SK-N-SH treated with all-trans-retinoic acid at 6 μM for 48 hours (cell line): ENCODE measurements at regions not wholly inside any gene's neighbourhood (a gene's known extent, or its start where the extent isn't known, plus 50 kb on each side); places are given as distances from the start of the nearest gene placed in this dataset.

Source experiments
- ATAC-seq: fragments of 200-7000 bp; cut with Tn5 transposase; 3 replicates; pipeline ENCODE4 v1.9.1; 2020; ENCODE audit warnings: mild to moderate bottlenecking, moderate library complexity
- BACH2 ChIP-seq: fragments of 250-450 bp; sonication (Bioruptor Pico); IDR thresholded peaks from 2 replicates; pipeline ENCODE4 v1.9.0; 2021; ENCODE audit warnings: mild to moderate bottlenecking, borderline replicate concordance
- CSDC2 ChIP-seq: fragments of 250-450 bp; sonication (Bioruptor Pico); IDR thresholded peaks from 2 replicates; pipeline ENCODE4 v1.5.0; 2020; ENCODE audit warnings: mild to moderate bottlenecking, moderate library complexity
- ESRRG ChIP-seq: fragments of 250-450 bp; sonication (Bioruptor Pico); IDR thresholded peaks from 2 replicates; pipeline ENCODE4 v1.6.1; 2021; ENCODE audit warnings: mild to moderate bottlenecking
- ISL1 ChIP-seq: fragments of 250-450 bp; sonication (Bioruptor Pico); IDR thresholded peaks from 2 replicates; pipeline ENCODE4 v2.1.2; 2022; ENCODE audit warnings: mild to moderate bottlenecking, moderate library complexity
- OSR1 ChIP-seq: fragments of 250-450 bp; sonication (Bioruptor Pico); IDR thresholded peaks from 2 replicates; pipeline ENCODE4 v1.8.0; 2022; ENCODE audit warnings: moderate library complexity, mild to moderate bottlenecking, inconsistent platforms
- PPARA ChIP-seq: fragments of 250-450 bp; sonication (Bioruptor Pico); IDR thresholded peaks from 2 replicates; pipeline ENCODE4 v1.5.0; 2020; ENCODE audit warnings: mild to moderate bottlenecking, borderline replicate concordance
- RARB ChIP-seq: fragments of 250-450 bp; sonication (Bioruptor Pico); IDR thresholded peaks from 2 replicates; pipeline ENCODE4 v1.8.0; 2021; ENCODE audit warnings: mild to moderate bottlenecking, moderate library complexity
- SNAI2 ChIP-seq: fragments of 250-450 bp; sonication (Bioruptor Pico); IDR thresholded peaks from 2 replicates; pipeline ENCODE4 v1.5.0; 2020; ENCODE audit warnings: mild to moderate bottlenecking, moderate library complexity
- TCF4 ChIP-seq: fragments of 250-450 bp; sonication (Bioruptor Pico); IDR thresholded peaks from 2 replicates; pipeline ENCODE4 v1.8.0; 2021; ENCODE audit warnings: mild to moderate bottlenecking, moderate library complexity, borderline replicate concordance
- TOX ChIP-seq: fragments of 250-450 bp; sonication (Bioruptor Pico); IDR thresholded peaks from 2 replicates; pipeline ENCODE4 v1.8.0; 2021; ENCODE audit warnings: mild to moderate bottlenecking, moderate library complexity, borderline replicate concordance
- ZFP30 ChIP-seq: fragments of 450-650 bp; formaldehyde crosslinking; IDR thresholded peaks from 2 replicates; pipeline ENCODE4 v1.5.0; 2022; ENCODE audit warnings: mild to moderate bottlenecking, moderate library complexity
- ZNF565 ChIP-seq: fragments of 450-650 bp; formaldehyde crosslinking; conservative IDR thresholded peaks from 2 replicates; pipeline ENCODE4 v1.5.0; 2020; ENCODE audit warnings: low read depth, mild to moderate bottlenecking, moderate library complexity
- ZNF70 ChIP-seq: fragments of 450-650 bp; formaldehyde crosslinking; IDR thresholded peaks from 2 replicates; pipeline ENCODE4 v1.5.0; 2020; ENCODE audit warnings: mild to moderate bottlenecking, moderate library complexity
- ZNF8 ChIP-seq: fragments of 450-650 bp; formaldehyde crosslinking; IDR thresholded peaks from 2 replicates; pipeline ENCODE4 v1.5.0; 2020; ENCODE audit warnings: mild to moderate bottlenecking, moderate library complexity
- TF ChIP-seq, protein P1 (sequence below): fragments of 250-450 bp; sonication (Bioruptor Pico); IDR thresholded peaks from 2 replicates; pipeline ENCODE4 v1.8.0; 2020; ENCODE audit warnings: mild to moderate bottlenecking, moderate library complexity, borderline replicate concordance
- TF ChIP-seq, protein P2 (sequence below): fragments of 250-450 bp; sonication (Bioruptor Pico); IDR thresholded peaks from 2 replicates; pipeline ENCODE4 v1.8.0; 2021; ENCODE audit warnings: low read depth, mild to moderate bottlenecking, moderate library complexity, borderline replicate concordance
- TF ChIP-seq, protein P3 (sequence below): fragments of 250-450 bp; sonication (Bioruptor Pico); IDR thresholded peaks from 2 replicates; pipeline ENCODE4 v1.5.1; 2021; ENCODE audit warnings: mild to moderate bottlenecking, moderate library complexity
- TF ChIP-seq, protein P4 (sequence below): fragments of 250-450 bp; sonication (Bioruptor Pico); IDR thresholded peaks from 2 replicates; pipeline ENCODE4 v1.5.1; 2020; ENCODE audit warnings: low read depth, mild to moderate bottlenecking, moderate library complexity
- TF ChIP-seq, protein P5 (sequence below): fragments of 250-450 bp; sonication (Bioruptor Pico); IDR thresholded peaks from 2 replicates; pipeline ENCODE4 v1.5.0; 2020; ENCODE audit warnings: mild to moderate bottlenecking, moderate library complexity

DNA sequence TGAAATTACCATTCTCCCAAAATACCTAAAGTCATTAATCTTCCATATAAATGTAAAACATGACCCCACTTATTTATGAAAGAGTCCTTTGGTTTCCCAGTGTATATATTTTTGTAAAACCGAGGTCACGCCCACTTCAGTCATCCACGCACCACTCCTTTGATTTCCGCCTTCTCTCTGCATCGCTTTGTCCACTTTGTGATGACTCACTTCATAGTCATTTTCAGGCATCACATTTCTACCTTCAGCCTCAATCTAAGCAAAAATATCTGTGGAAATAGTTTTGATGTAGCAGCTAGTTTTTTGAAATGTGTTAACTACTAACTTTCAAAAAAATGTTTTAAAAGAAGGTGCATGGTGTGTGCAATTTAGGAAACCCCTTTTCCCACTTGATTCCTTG lies 793.5 kb upstream of the SOX11 start:
- no peak for TF ChIP-seq ESRRG (CRISPR knock-in tag)
- TF ChIP-seq, protein P1, sequence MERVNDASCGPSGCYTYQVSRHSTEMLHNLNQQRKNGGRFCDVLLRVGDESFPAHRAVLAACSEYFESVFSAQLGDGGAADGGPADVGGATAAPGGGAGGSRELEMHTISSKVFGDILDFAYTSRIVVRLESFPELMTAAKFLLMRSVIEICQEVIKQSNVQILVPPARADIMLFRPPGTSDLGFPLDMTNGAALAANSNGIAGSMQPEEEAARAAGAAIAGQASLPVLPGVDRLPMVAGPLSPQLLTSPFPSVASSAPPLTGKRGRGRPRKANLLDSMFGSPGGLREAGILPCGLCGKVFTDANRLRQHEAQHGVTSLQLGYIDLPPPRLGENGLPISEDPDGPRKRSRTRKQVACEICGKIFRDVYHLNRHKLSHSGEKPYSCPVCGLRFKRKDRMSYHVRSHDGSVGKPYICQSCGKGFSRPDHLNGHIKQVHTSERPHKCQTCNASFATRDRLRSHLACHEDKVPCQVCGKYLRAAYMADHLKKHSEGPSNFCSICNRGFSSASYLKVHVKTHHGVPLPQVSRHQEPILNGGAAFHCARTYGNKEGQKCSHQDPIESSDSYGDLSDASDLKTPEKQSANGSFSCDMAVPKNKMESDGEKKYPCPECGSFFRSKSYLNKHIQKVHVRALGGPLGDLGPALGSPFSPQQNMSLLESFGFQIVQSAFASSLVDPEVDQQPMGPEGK, result no peak
- no peak for TF ChIP-seq ZFP30
- TF ChIP-seq, protein P2, sequence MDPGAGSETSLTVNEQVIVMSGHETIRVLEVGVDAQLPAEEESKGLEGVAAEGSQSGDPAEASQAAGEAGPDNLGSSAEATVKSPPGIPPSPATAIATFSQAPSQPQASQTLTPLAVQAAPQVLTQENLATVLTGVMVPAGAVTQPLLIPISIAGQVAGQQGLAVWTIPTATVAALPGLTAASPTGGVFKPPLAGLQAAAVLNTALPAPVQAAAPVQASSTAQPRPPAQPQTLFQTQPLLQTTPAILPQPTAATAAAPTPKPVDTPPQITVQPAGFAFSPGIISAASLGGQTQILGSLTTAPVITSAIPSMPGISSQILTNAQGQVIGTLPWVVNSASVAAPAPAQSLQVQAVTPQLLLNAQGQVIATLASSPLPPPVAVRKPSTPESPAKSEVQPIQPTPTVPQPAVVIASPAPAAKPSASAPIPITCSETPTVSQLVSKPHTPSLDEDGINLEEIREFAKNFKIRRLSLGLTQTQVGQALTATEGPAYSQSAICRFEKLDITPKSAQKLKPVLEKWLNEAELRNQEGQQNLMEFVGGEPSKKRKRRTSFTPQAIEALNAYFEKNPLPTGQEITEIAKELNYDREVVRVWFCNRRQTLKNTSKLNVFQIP (CRISPR knock-in tag), result no peak
- TF ChIP-seq, protein P3, sequence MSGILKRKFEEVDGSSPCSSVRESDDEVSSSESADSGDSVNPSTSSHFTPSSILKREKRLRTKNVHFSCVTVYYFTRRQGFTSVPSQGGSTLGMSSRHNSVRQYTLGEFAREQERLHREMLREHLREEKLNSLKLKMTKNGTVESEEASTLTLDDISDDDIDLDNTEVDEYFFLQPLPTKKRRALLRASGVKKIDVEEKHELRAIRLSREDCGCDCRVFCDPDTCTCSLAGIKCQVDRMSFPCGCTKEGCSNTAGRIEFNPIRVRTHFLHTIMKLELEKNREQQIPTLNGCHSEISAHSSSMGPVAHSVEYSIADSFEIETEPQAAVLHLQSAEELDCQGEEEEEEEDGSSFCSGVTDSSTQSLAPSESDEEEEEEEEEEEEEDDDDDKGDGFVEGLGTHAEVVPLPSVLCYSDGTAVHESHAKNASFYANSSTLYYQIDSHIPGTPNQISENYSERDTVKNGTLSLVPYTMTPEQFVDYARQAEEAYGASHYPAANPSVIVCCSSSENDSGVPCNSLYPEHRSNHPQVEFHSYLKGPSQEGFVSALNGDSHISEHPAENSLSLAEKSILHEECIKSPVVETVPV (CRISPR knock-in tag), result no peak
- TF ChIP-seq ZNF8, result no peak
- TF ChIP-seq BACH2 (CRISPR knock-in tag), result no peak
- TF ChIP-seq, protein P4, sequence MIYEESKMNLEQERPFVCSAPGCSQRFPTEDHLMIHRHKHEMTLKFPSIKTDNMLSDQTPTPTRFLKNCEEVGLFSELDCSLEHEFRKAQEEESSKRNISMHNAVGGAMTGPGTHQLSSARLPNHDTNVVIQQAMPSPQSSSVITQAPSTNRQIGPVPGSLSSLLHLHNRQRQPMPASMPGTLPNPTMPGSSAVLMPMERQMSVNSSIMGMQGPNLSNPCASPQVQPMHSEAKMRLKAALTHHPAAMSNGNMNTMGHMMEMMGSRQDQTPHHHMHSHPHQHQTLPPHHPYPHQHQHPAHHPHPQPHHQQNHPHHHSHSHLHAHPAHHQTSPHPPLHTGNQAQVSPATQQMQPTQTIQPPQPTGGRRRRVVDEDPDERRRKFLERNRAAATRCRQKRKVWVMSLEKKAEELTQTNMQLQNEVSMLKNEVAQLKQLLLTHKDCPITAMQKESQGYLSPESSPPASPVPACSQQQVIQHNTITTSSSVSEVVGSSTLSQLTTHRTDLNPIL (CRISPR knock-in tag), result no peak
- no peak for TF ChIP-seq RARB (CRISPR knock-in tag)
- TF ChIP-seq OSR1 (CRISPR knock-in tag), result no peak
- TF ChIP-seq CSDC2, result no peak
- no peak for TF ChIP-seq TCF4
- TF ChIP-seq PPARA (CRISPR knock-in tag), result no peak
- no peak for ATAC-seq

DNA sequence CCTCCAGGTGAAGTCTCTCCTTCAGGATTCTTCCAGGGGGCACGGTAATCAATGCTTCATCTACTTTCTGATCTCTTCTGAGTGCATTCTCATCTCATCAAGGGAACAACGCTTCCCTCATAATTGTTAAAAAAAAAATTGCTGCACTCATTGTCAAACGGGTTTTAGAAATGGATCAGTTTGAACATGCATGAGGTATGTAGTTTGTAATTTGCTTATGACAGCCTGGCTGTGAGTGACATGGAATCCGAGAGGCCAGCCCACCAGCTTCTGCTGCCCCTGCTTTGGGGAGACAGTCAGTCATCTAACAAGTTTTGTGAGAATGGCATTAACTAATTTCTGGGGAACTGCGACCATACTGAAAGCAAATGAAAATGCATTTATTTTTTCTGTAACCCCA lies 791.9 kb upstream of the SOX11 start:
- ATAC-seq, result no peak
- TF ChIP-seq RARB (CRISPR knock-in tag), result no peak
- TF ChIP-seq TOX, result no peak
- no peak for TF ChIP-seq SNAI2 (CRISPR knock-in tag)
- TF ChIP-seq TCF4, result no peak
- TF ChIP-seq, protein P4 (CRISPR knock-in tag), result no peak
- TF ChIP-seq ZNF565, result no peak
- no peak for TF ChIP-seq ZNF70 (CRISPR knock-in tag)
- no peak for TF ChIP-seq BACH2 (CRISPR knock-in tag)
- TF ChIP-seq PPARA (CRISPR knock-in tag), result no peak
- TF ChIP-seq, protein P2 (CRISPR knock-in tag), result no peak
- no peak for TF ChIP-seq ISL1 (CRISPR knock-in tag)
- TF ChIP-seq, protein P5, sequence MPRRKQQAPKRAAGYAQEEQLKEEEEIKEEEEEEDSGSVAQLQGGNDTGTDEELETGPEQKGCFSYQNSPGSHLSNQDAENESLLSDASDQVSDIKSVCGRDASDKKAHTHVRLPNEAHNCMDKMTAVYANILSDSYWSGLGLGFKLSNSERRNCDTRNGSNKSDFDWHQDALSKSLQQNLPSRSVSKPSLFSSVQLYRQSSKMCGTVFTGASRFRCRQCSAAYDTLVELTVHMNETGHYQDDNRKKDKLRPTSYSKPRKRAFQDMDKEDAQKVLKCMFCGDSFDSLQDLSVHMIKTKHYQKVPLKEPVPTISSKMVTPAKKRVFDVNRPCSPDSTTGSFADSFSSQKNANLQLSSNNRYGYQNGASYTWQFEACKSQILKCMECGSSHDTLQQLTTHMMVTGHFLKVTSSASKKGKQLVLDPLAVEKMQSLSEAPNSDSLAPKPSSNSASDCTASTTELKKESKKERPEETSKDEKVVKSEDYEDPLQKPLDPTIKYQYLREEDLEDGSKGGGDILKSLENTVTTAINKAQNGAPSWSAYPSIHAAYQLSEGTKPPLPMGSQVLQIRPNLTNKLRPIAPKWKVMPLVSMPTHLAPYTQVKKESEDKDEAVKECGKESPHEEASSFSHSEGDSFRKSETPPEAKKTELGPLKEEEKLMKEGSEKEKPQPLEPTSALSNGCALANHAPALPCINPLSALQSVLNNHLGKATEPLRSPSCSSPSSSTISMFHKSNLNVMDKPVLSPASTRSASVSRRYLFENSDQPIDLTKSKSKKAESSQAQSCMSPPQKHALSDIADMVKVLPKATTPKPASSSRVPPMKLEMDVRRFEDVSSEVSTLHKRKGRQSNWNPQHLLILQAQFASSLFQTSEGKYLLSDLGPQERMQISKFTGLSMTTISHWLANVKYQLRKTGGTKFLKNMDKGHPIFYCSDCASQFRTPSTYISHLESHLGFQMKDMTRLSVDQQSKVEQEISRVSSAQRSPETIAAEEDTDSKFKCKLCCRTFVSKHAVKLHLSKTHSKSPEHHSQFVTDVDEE (CRISPR knock-in tag), result no peak
- no peak for TF ChIP-seq OSR1 (CRISPR knock-in tag)
